ENCODE measurements at regions not wholly inside any gene's neighbourhood (a gene's known extent, or its start where the extent isn't known, plus 50 kb on each side); places are given as distances from the start of the nearest gene placed in this dataset.

DNA sequence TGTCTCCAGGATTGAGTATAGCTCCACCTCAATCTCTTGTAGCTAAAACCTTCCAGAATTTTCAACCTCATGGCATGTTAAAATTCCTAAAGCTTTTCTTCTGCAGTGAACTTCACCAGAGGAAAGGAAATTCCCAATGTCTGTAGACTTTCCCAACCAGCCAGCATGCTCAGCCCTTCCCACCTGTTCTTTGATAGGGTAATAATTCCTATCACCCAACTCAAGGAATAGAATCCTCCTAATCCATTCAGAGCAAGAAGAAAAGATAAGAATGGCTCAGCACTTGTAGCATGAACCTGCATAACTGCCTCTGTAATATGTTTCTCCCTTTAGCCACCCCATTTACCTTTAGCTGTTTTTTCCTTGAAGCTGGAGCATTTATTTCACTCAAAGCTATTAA lies 301.8 kb upstream of the GADL1 start:
- H3K4me1 ChIP-seq (ENCODE audit: insufficient read depth, low read length, poor library complexity, severe bottlenecking): no peaks in the 10 kb centered on the region
- no peaks in the 10 kb centered on the region for H3K9me2 ChIP-seq (replicated peaks; ENCODE audit: low read depth, low read length)
- H3K9ac ChIP-seq (ENCODE audit: low read depth, low read length, poor library complexity, severe bottlenecking): no peak overlapping the region
- no peak overlapping the region for H3K4me2 ChIP-seq (ENCODE audit: low read depth, low read length, poor library complexity, severe bottlenecking)
- no peaks in the 10 kb centered on the region for H3K36me3 ChIP-seq (ENCODE audit: insufficient read depth, low read length)
- TF ChIP-seq EZH2phosphoT487 (IDR thresholded peaks at IDR 0.05; ENCODE audit: borderline replicate concordance): no peak
- TF ChIP-seq, protein P1, sequence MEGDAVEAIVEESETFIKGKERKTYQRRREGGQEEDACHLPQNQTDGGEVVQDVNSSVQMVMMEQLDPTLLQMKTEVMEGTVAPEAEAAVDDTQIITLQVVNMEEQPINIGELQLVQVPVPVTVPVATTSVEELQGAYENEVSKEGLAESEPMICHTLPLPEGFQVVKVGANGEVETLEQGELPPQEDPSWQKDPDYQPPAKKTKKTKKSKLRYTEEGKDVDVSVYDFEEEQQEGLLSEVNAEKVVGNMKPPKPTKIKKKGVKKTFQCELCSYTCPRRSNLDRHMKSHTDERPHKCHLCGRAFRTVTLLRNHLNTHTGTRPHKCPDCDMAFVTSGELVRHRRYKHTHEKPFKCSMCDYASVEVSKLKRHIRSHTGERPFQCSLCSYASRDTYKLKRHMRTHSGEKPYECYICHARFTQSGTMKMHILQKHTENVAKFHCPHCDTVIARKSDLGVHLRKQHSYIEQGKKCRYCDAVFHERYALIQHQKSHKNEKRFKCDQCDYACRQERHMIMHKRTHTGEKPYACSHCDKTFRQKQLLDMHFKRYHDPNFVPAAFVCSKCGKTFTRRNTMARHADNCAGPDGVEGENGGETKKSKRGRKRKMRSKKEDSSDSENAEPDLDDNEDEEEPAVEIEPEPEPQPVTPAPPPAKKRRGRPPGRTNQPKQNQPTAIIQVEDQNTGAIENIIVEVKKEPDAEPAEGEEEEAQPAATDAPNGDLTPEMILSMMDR (conservative IDR thresholded peaks at IDR 0.05; ENCODE audit: low read length): no peak
- no peaks in the 10 kb centered on the region for H4K20me1 ChIP-seq (ENCODE audit: insufficient read depth, low read length, poor library complexity, severe bottlenecking)
- no peaks in the 10 kb centered on the region for H3F3A ChIP-seq (ENCODE audit: low read depth)
- no peaks in the 10 kb centered on the region for H3K9me3 ChIP-seq (ENCODE audit: insufficient read depth, low read depth, low read length)
- no peaks in the 10 kb centered on the region for H3K27me3 ChIP-seq (ENCODE audit: insufficient read depth, low read length, poor library complexity, severe bottlenecking)
- no peak overlapping the region for H3K4me3 ChIP-seq (ENCODE audit: low read length, poor library complexity, severe bottlenecking)
- H3K79me2 ChIP-seq (ENCODE audit: insufficient read depth, low read length): no peaks in the 10 kb centered on the region
- no peak overlapping the region for H2AFZ ChIP-seq (ENCODE audit: low read length)

DNA sequence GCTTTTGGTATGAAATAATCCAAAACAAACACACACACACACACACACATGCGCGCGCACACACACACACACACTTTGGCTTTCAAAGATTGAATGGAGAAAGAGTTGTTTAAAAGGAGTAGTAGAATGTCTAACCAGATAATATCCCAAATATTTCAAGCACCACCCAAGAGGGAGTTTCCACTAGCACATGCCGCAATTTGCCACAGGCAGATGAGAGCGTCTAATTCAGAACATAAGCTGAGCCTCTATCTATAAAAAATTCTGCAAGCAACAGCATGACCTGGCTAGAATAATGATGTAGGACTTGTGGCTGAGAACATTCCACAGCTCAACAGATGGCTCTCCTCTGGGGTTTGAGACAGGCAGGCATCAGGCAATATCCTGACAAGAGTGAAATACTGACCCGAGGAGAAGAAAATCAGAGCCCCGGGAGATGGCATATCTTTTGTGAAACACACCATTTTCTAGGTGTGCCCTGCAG lies 302.5 kb upstream of the GADL1 start:
- H3K4me3 ChIP-seq (ENCODE audit: low read length, poor library complexity, severe bottlenecking): no peak overlapping the region
- H3K9me2 ChIP-seq (replicated peaks; ENCODE audit: low read depth, low read length): no peaks in the 10 kb centered on the region
- no peaks in the 10 kb centered on the region for H3K27me3 ChIP-seq (ENCODE audit: insufficient read depth, low read length, poor library complexity, severe bottlenecking)
- H3K9me3 ChIP-seq (ENCODE audit: insufficient read depth, low read depth, low read length): no peaks in the 10 kb centered on the region
- H3K9ac ChIP-seq (ENCODE audit: low read depth, low read length, poor library complexity, severe bottlenecking): no peak overlapping the region
- no peaks in the 10 kb centered on the region for H3F3A ChIP-seq (ENCODE audit: low read depth)
- H3K36me3 ChIP-seq (ENCODE audit: insufficient read depth, low read length): no peaks in the 10 kb centered on the region
- no peaks in the 10 kb centered on the region for H3K79me2 ChIP-seq (ENCODE audit: insufficient read depth, low read length)
- no peak for TF ChIP-seq EZH2phosphoT487 (IDR thresholded peaks at IDR 0.05; ENCODE audit: borderline replicate concordance)
- TF ChIP-seq, protein P1 (conservative IDR thresholded peaks at IDR 0.05; ENCODE audit: low read length): no peak
- no peak overlapping the region for H3K4me2 ChIP-seq (ENCODE audit: low read depth, low read length, poor library complexity, severe bottlenecking)
- H2AFZ ChIP-seq (ENCODE audit: low read length): no peak overlapping the region
- H4K20me1 ChIP-seq (ENCODE audit: insufficient read depth, low read length, poor library complexity, severe bottlenecking): no peaks in the 10 kb centered on the region
- no peaks in the 10 kb centered on the region for H3K4me1 ChIP-seq (ENCODE audit: insufficient read depth, low read length, poor library complexity, severe bottlenecking)

DNA sequence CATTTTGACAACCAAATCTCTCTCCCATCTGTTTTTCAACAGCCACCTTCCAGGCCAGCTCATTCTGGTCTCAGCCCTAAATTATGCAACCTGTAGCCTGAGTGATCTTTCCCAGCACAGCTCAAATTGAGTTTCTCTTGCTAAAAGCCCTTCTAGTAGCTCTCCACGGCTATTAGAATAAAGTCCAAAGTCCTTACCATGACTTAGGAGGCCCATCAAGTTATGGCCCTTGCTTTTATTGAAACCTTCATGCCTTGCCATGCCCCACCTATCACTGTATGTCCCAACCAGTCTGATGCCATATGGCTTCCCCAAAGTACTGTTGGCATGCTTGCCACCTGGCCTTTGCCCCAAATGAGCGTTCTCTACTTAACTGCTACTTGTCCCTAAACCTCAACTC lies 303.5 kb upstream of the GADL1 start:
- no peak overlapping the region for H3K4me2 ChIP-seq (ENCODE audit: low read depth, low read length, poor library complexity, severe bottlenecking)
- no peaks in the 10 kb centered on the region for H3K9me3 ChIP-seq (ENCODE audit: insufficient read depth, low read depth, low read length)
- H4K20me1 ChIP-seq (ENCODE audit: insufficient read depth, low read length, poor library complexity, severe bottlenecking): no peaks in the 10 kb centered on the region
- H3K4me1 ChIP-seq (ENCODE audit: insufficient read depth, low read length, poor library complexity, severe bottlenecking): no peaks in the 10 kb centered on the region
- TF ChIP-seq EZH2phosphoT487 (IDR thresholded peaks at IDR 0.05; ENCODE audit: borderline replicate concordance): no peak
- TF ChIP-seq, protein P1 (conservative IDR thresholded peaks at IDR 0.05; ENCODE audit: low read length): no peak
- no peaks in the 10 kb centered on the region for H3K79me2 ChIP-seq (ENCODE audit: insufficient read depth, low read length)
- H2AFZ ChIP-seq (ENCODE audit: low read length): no peak overlapping the region
- no peaks in the 10 kb centered on the region for H3F3A ChIP-seq (ENCODE audit: low read depth)
- no peak overlapping the region for H3K4me3 ChIP-seq (ENCODE audit: low read length, poor library complexity, severe bottlenecking)
- no peaks in the 10 kb centered on the region for H3K36me3 ChIP-seq (ENCODE audit: insufficient read depth, low read length)
- H3K9me2 ChIP-seq (replicated peaks; ENCODE audit: low read depth, low read length): no peaks in the 10 kb centered on the region
- H3K27me3 ChIP-seq (ENCODE audit: insufficient read depth, low read length, poor library complexity, severe bottlenecking): no peaks in the 10 kb centered on the region
- no peak overlapping the region for H3K9ac ChIP-seq (ENCODE audit: low read depth, low read length, poor library complexity, severe bottlenecking)

Data from Loucy (cell line).